ENCODE measurements at regions not wholly inside any gene's neighbourhood (a gene's known extent, or its start where the extent isn't known, plus 50 kb on each side); places are given as distances from the start of the nearest gene placed in this dataset.

DNA sequence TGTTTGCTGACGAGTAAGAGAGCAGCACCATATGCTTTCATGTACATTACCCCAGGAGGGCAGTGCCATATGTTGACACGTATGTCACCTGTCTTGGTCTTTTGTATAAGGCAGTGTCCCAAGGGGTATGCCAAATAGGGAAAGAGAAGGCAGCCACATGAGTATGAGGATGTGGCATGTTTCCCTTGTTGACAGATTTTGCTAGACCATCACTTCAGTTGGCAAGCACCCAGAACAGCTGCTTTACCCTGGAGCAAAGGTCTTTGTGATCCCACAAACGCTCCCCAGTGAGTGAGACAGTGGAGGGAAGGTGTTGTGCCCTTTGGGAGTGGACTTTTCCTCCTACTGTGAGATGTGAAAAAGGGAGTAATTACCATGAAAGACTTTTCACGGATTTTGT is 350.1 kb downstream of the ETV1 start:
- TF ChIP-seq, protein P1, sequence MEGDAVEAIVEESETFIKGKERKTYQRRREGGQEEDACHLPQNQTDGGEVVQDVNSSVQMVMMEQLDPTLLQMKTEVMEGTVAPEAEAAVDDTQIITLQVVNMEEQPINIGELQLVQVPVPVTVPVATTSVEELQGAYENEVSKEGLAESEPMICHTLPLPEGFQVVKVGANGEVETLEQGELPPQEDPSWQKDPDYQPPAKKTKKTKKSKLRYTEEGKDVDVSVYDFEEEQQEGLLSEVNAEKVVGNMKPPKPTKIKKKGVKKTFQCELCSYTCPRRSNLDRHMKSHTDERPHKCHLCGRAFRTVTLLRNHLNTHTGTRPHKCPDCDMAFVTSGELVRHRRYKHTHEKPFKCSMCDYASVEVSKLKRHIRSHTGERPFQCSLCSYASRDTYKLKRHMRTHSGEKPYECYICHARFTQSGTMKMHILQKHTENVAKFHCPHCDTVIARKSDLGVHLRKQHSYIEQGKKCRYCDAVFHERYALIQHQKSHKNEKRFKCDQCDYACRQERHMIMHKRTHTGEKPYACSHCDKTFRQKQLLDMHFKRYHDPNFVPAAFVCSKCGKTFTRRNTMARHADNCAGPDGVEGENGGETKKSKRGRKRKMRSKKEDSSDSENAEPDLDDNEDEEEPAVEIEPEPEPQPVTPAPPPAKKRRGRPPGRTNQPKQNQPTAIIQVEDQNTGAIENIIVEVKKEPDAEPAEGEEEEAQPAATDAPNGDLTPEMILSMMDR (IDR thresholded peaks at IDR 0.05; ENCODE audit: control insufficient read depth, extremely low read depth, insufficient read depth), result no peak
- no peak overlapping the region for H3K4me3 ChIP-seq (ENCODE audit: low read depth, low read length)
- no peak for DNase-seq (ENCODE audit: low read depth)

DNA sequence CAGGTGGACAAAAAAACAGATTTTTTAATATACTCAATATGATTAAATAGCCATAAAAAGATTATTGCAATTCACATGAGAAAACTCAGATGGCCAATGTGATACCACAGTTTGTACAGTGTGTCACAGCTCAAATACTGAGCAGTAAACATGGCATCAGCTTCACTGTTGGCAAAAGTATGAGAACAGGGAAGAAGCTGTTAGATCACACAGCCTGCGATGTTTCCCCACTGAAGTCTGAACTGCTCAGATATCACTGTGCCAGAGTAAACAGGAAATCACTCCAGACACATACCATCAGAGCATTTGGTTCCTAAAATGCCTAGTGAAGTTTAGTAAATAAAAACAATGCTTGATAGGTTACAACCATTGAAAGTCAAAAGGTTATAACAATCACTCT is 347.8 kb downstream of the ETV1 start:
- TF ChIP-seq, protein P1 (IDR thresholded peaks at IDR 0.05; ENCODE audit: control insufficient read depth, extremely low read depth, insufficient read depth), result no peak

DNA sequence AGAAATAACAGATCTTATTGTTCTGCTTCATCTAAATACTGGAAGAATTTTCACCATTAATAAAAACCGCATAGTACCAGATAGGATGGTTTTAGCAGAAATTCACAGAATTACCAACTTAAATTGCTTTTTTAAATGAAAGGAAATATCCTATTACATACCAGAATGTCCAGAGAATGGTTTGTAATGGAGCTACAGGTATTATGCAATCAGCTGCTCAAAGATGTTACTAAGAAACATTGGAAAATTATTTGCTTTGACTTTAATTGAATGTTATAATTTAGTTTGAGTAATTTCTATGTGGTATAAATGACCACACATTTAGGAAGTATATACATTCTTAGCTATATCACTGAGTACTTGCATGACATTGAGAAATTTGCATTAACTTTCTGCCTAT is 338.3 kb downstream of the ETV1 start:
- no peak for DNase-seq (ENCODE audit: low read depth)
- H3K4me3 ChIP-seq (ENCODE audit: low read depth, low read length), result no peak overlapping the region
- TF ChIP-seq, protein P1 (IDR thresholded peaks at IDR 0.05; ENCODE audit: control insufficient read depth, extremely low read depth, insufficient read depth), result no peak

More for the DNA sequence above, 347.8 kb downstream of the ETV1 start:
- DNase-seq (ENCODE audit: low read depth), result peak; percentile 95
- H3K4me3 ChIP-seq (ENCODE audit: low read depth, low read length), result no peak overlapping the region

DNA sequence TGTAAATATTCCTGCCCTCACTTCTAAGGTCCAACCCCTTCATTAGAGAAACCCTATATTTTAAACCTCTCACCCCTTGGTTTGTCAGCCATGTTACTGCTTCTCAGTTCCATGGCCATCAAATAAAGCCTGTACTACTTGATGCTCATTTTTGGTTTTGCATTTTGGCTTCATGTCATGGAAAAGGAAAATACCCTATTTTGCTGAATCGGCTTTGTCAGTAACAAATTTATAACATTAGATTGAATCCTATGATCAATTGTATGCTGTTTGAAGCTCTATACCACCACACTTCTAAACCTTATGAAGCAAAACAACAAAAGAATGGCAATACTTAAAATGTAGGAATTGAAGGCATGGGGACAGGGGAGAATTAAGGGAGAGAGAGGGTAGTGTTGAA is 333.1 kb downstream of the ETV1 start:
- no peak for DNase-seq (ENCODE audit: low read depth)
- no peak overlapping the region for H3K4me3 ChIP-seq (ENCODE audit: low read depth, low read length)
- TF ChIP-seq, protein P1 (IDR thresholded peaks at IDR 0.05; ENCODE audit: control insufficient read depth, extremely low read depth, insufficient read depth), result no peak

DNA sequence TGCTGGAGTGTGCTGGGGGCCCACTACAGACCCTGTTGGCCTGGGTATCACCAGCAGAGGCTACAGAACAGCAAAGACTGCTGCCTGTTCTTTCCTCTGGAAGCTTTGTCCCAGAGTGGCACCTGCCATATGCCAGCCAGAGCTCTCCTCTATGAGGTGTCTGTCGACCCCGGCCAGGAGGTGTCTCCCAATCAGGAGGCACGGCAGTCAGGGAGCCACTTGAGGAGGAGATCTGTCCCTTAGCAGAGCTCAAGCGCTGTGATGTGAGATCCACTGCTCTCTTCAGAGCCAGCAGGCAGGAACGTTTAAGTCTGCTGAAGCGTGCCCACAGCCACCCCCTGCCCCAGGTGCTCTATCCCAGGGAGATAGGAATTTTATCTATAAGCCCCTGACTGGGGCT is 316.2 kb downstream of the ETV1 start:
- TF ChIP-seq, protein P1 (IDR thresholded peaks at IDR 0.05; ENCODE audit: control insufficient read depth, extremely low read depth, insufficient read depth), result no peak

DNA sequence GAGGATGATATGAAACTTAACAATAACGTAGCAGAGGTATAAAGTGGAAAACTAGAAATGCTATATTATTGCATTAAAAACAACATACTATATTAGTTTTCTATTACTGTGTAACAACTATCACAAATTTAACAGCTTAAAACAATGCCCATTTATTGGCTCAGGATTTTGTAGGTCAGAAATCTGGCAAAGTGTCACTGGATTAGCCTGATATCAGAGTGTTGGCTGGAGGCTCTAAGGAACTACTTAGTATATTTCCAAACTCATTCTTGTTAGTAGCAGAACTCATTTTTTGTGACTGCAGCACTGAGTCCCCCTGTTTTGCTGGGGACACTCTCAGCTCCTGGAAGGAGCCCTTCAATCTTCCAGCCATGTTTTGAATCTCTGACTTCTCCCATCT is 306.8 kb downstream of the ETV1 start:
- TF ChIP-seq, protein P1 (IDR thresholded peaks at IDR 0.05; ENCODE audit: control insufficient read depth, extremely low read depth, insufficient read depth), result no peak
- no peak for DNase-seq (ENCODE audit: low read depth)
- no peak overlapping the region for H3K4me3 ChIP-seq (ENCODE audit: low read depth, low read length)

More for the DNA sequence above, 316.2 kb downstream of the ETV1 start:
- DNase-seq (ENCODE audit: low read depth), result no peak
- no peak overlapping the region for H3K4me3 ChIP-seq (ENCODE audit: low read depth, low read length)

DNA sequence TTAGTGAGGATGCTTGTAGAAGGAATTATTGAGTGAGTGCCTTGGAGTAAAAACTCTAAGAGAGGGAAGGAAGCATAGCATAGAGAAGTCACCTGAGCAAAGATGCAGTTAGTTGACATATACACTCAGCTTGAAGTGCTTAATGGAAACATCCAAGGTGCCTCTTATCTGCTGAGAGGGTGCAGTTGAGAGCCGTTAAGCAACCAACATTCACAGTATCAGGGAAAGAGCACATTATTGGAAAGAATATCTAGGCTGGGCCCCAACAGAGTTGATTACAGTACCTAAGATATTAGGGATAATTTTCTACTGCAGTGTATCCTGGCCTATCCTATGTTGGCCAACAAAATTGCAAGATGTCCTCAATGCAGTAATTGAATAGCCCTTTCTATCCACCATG is 302.0 kb downstream of the ETV1 start:
- no peak for DNase-seq (ENCODE audit: low read depth)
- H3K4me3 ChIP-seq (ENCODE audit: low read depth, low read length), result no peak overlapping the region
- TF ChIP-seq, protein P1 (IDR thresholded peaks at IDR 0.05; ENCODE audit: control insufficient read depth, extremely low read depth, insufficient read depth), result no peak
